Testis (tissue), 2 donors: ENCODE measurements at regions not wholly inside any gene's neighbourhood (a gene's known extent, or its start where the extent isn't known, plus 50 kb on each side); places are given as distances from the start of the nearest gene placed in this dataset.

ENCODE experiments used
- POLR2A ChIP-seq: fragments of 450-650 bp; IDR thresholded peaks from one replicate; pipeline ENCODE4 v1.6.1; 2017; ENCODE audit warnings: antibody characterized with exemption, mild to moderate bottlenecking, moderate library complexity
- TF ChIP-seq, protein P1 (sequence below), 3 experiments: fragments of 450-650 bp in 2 of 3; fragments of 200-600 bp in 1 of 3; sonication (generic) in 1 of 3; IDR thresholded peaks; one replicate each; pipeline ENCODE4 v1.5.1; 2016 to 2019; ENCODE audit warnings: antibody characterized with exemption in 3 of 3, mild to moderate bottlenecking in 2 of 3, moderate library complexity in 1 of 3

DNA sequence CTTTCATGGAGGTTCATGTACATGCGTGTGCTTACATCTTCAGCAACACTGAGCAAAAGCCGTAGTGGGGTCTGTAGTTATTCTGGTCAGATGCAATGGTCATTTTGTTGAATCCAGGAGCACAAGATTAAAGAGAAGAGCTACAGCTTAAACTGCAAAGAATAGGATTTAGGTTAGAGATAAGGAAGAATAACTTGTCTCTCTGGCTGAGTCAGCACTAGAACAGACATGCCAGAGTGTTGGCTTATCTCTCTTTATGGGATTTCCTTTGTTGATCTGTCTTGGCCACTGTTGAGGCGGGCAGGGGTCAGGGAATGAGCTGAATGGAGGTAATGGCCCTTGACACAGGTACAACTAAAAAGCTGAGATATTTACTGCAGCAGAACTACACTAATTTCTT is 473.5 kb downstream of the CCSER2 start:
- TF ChIP-seq, protein P1, sequence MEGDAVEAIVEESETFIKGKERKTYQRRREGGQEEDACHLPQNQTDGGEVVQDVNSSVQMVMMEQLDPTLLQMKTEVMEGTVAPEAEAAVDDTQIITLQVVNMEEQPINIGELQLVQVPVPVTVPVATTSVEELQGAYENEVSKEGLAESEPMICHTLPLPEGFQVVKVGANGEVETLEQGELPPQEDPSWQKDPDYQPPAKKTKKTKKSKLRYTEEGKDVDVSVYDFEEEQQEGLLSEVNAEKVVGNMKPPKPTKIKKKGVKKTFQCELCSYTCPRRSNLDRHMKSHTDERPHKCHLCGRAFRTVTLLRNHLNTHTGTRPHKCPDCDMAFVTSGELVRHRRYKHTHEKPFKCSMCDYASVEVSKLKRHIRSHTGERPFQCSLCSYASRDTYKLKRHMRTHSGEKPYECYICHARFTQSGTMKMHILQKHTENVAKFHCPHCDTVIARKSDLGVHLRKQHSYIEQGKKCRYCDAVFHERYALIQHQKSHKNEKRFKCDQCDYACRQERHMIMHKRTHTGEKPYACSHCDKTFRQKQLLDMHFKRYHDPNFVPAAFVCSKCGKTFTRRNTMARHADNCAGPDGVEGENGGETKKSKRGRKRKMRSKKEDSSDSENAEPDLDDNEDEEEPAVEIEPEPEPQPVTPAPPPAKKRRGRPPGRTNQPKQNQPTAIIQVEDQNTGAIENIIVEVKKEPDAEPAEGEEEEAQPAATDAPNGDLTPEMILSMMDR (IDR thresholded peaks at IDR 0.05) = no peak
- no peak for TF ChIP-seq POLR2A
